H1 (cell line): ENCODE measurements at regions not wholly inside any gene's neighbourhood (a gene's known extent, or its start where the extent isn't known, plus 50 kb on each side); places are given as distances from the start of the nearest gene placed in this dataset.

Source experiments
- CTCF ChIA-PET: fragments of 300-600 bp; sonication (Branson Sonifier 250); formaldehyde crosslinking; loops from one replicate; lab custom pipeline; 2021; ENCODE audit not compliant: partially characterized antibody; lab: Charles Lee
- POLR2A ChIA-PET: fragments of 300-600 bp; sonication (Branson Sonifier 250); formaldehyde crosslinking; loops from one replicate; lab custom pipeline; 2021; ENCODE audit warnings: inconsistent platforms; ENCODE audit not compliant: partially characterized antibody; lab: Charles Lee
- DNase-seq, 2 experiments: peaks; one replicate each; pipeline versions ENCODE4 v3.0.0 to v3.0.0-alpha.2; 2010 to 2022; ENCODE audit warnings: low spot score in 2 of 2, low read depth in 1 of 2, mixed read lengths in 1 of 2
- FAIRE-seq: peaks from 2 replicates; lab custom pipeline; 2011; peaks lifted over from hg19 to GRCh38; lab: Jason Lieb, UNC
- H2AFZ ChIP-seq: 2 replicates; pipeline ENCODE4 v1.8.1; 2012; ENCODE audit warnings: low read length, inconsistent platforms
- H2AK5ac ChIP-seq: 2 replicates; pipeline ENCODE4 v1.6.1; 2013; ENCODE audit warnings: low read depth, low read length
- H2BK120ac ChIP-seq: replicated peaks from 2 replicates; pipeline ENCODE3; 2013; ENCODE audit warnings: low read depth, low read length, inconsistent platforms
- H2BK12ac ChIP-seq: 2 replicates; pipeline ENCODE4 v1.6.1; 2013; ENCODE audit warnings: low read depth, low read length
- H2BK15ac ChIP-seq: 2 replicates; pipeline ENCODE4 v1.6.1; 2013; ENCODE audit warnings: low read length
- H2BK20ac ChIP-seq: 2 replicates; pipeline ENCODE4 v1.6.1; 2013; ENCODE audit warnings: low read length
- H2BK5ac ChIP-seq: 2 replicates; pipeline ENCODE4 v1.6.1; 2013; ENCODE audit warnings: low read depth, low read length
- H3K14ac ChIP-seq: 2 replicates; pipeline ENCODE4 v1.6.1; 2013; ENCODE audit warnings: inconsistent platforms; ENCODE audit not compliant: insufficient read length
- H3K18ac ChIP-seq: 2 replicates; pipeline ENCODE4 v1.6.1; 2013; ENCODE audit warnings: low read length; ENCODE audit errors: extremely low read depth
- H3K23ac ChIP-seq: 2 replicates; pipeline ENCODE4 v1.6.1; 2013; ENCODE audit warnings: inconsistent platforms; ENCODE audit not compliant: insufficient read length
- H3K23me2 ChIP-seq: 2 replicates; pipeline ENCODE4 v1.6.1; 2013; ENCODE audit warnings: low read depth, low read length
- H3K27ac ChIP-seq: 2 replicates; pipeline ENCODE4 v1.6.1; 2011; ENCODE audit warnings: low read depth, low read length, inconsistent platforms
- H3K27me3 ChIP-seq, 4 experiments: replicated peaks in 1 of 4; 1 replicate in 1 of 4; 2 replicates in 3 of 4; pipeline versions ENCODE4 v1.6.1 to v1.8.1; 2011 to 2013; ENCODE audit warnings: low read length in 3 of 4, mild to moderate bottlenecking in 3 of 4, inconsistent platforms in 2 of 4, mixed read lengths in 2 of 4, moderate library complexity in 1 of 4; ENCODE audit not compliant: control insufficient read depth in 3 of 4, insufficient read depth in 3 of 4; ENCODE audit errors: extremely low read depth in 1 of 4
- H3K36me3 ChIP-seq, 4 experiments: 2 replicates each; pipeline versions ENCODE4 v1.6.1 to v1.8.1; 2011 to 2013; ENCODE audit warnings: mild to moderate bottlenecking in 4 of 4, low read length in 3 of 4, moderate library complexity in 2 of 4, control low read depth in 1 of 4, inconsistent platforms in 1 of 4; ENCODE audit not compliant: insufficient read depth in 4 of 4, control insufficient read depth in 2 of 4
- H3K4ac ChIP-seq: replicated peaks from 2 replicates; pipeline ENCODE3; 2013; ENCODE audit warnings: low read length, low read depth, mixed read lengths, inconsistent platforms; ENCODE audit not compliant: insufficient read length
- H3K4me1 ChIP-seq, 4 experiments: replicated peaks in 1 of 4; 1 replicate in 1 of 4; 2 replicates in 3 of 4; pipeline versions ENCODE4 v1.6.1 to v1.8.1; 2011 to 2013; ENCODE audit warnings: low read length in 3 of 4, inconsistent platforms in 2 of 4, mixed read lengths in 1 of 4; ENCODE audit not compliant: insufficient read depth in 4 of 4, control insufficient read depth in 3 of 4
- H3K4me2 ChIP-seq, 2 experiments: 2 replicates each; pipeline versions ENCODE4 v1.6.1 to v1.8.1; 2011 to 2013; ENCODE audit warnings: low read depth in 2 of 2, low read length in 2 of 2, control low read depth in 1 of 2, inconsistent platforms in 1 of 2, mild to moderate bottlenecking in 1 of 2; ENCODE audit not compliant: insufficient read depth in 1 of 2
- H3K4me3 ChIP-seq, 4 experiments: fragments of 200-600, 300-600 bp in 1 of 4; sonication (generic), shearing (Covaris generic), sonication (Bioruptor Twin) in 1 of 4; 2 replicates each; pipeline versions ENCODE4 v1.5.1 to v1.8.1; 2011 to 2016; ENCODE audit warnings: low read length in 4 of 4, low read depth in 3 of 4, control low read depth in 2 of 4, inconsistent platforms in 2 of 4, mild to moderate bottlenecking in 2 of 4, mixed read lengths in 1 of 4, moderate library complexity in 1 of 4; ENCODE audit not compliant: insufficient read depth in 2 of 4; ENCODE audit errors: extremely low read depth in 1 of 4
- H3K56ac ChIP-seq: replicated peaks from 2 replicates; pipeline ENCODE3; 2013; ENCODE audit warnings: low read depth, mild to moderate bottlenecking, mixed read lengths, low read length, inconsistent platforms; ENCODE audit not compliant: insufficient read length
- H3K79me1 ChIP-seq: 2 replicates; pipeline ENCODE4 v1.6.1; 2013; ENCODE audit warnings: low read depth, low read length, control low read depth
- H3K79me2 ChIP-seq, 2 experiments: 2 replicates each; pipeline versions ENCODE4 v1.6.1 to v1.8.1; 2012 to 2013; ENCODE audit warnings: low read length in 2 of 2, mild to moderate bottlenecking in 2 of 2, inconsistent platforms in 1 of 2; ENCODE audit not compliant: insufficient read depth in 2 of 2, control insufficient read depth in 1 of 2
- H3K9ac ChIP-seq, 4 experiments: replicated peaks in 1 of 4; 1 replicate in 1 of 4; 2 replicates in 3 of 4; pipeline versions ENCODE4 v1.6.1 to v1.8.1; 2011 to 2013; ENCODE audit warnings: low read depth in 3 of 4, low read length in 3 of 4, control low read depth in 2 of 4, mild to moderate bottlenecking in 2 of 4, moderate library complexity in 2 of 4, inconsistent platforms in 1 of 4; ENCODE audit errors: extremely low read depth in 1 of 4
- H3K9me3 ChIP-seq, 2 experiments: 2 replicates each; pipeline versions ENCODE4 v1.6.1 to v1.8.1; 2012 to 2013; ENCODE audit warnings: mild to moderate bottlenecking in 2 of 2, moderate library complexity in 2 of 2, control low read depth in 1 of 2, inconsistent platforms in 1 of 2, low read depth in 1 of 2, low read length in 1 of 2, mixed read lengths in 1 of 2; ENCODE audit not compliant: insufficient read depth in 2 of 2
- H4K20me1 ChIP-seq, 2 experiments: replicated peaks in 1 of 2; 2 replicates each; pipeline versions ENCODE3 to v1.8.1; 2011 to 2013; ENCODE audit warnings: inconsistent platforms in 2 of 2, low read length in 2 of 2, mild to moderate bottlenecking in 1 of 2; ENCODE audit not compliant: insufficient read depth in 2 of 2, control insufficient read depth in 1 of 2
- H4K5ac ChIP-seq: 2 replicates; pipeline ENCODE4 v1.6.1; 2013; ENCODE audit warnings: low read length, low read depth, mixed read lengths, inconsistent platforms; ENCODE audit not compliant: insufficient read length
- H4K8ac ChIP-seq: 2 replicates; pipeline ENCODE4 v1.8.0; 2013; ENCODE audit warnings: mild to moderate bottlenecking, moderate library complexity, low read length, inconsistent platforms; ENCODE audit not compliant: insufficient read depth; ENCODE audit errors: extremely low read depth
- H4K91ac ChIP-seq: replicated peaks from 2 replicates; pipeline ENCODE3; 2013; ENCODE audit warnings: low read length, mixed read lengths, inconsistent platforms; ENCODE audit not compliant: insufficient read length
- CEBPB ChIP-seq: IDR thresholded peaks from 2 replicates; pipeline ENCODE4 v1.6.1; 2012; ENCODE audit warnings: low read depth, low read length
- EGR1 ChIP-seq: IDR thresholded peaks from 2 replicates; pipeline ENCODE4 v1.6.1; 2011; ENCODE audit warnings: low read depth, low read length, borderline replicate concordance
- FOSL1 ChIP-seq: IDR thresholded peaks from 2 replicates; pipeline ENCODE4 v1.6.1; 2011; ENCODE audit warnings: mild to moderate bottlenecking, low read depth, low read length, moderate library complexity; ENCODE audit not compliant: insufficient read depth
- MAFK ChIP-seq: IDR thresholded peaks from 2 replicates; pipeline ENCODE4 v1.6.1; 2012; ENCODE audit warnings: low read depth, mild to moderate bottlenecking, improper control_type of control experiment, low read length
- RAD21 ChIP-seq, 2 experiments: IDR thresholded peaks in 1 of 2; conservative IDR thresholded peaks in 1 of 2; 2 replicates each; pipeline ENCODE4 v1.6.1; 2011; ENCODE audit warnings: low read depth in 2 of 2, low read length in 2 of 2, improper control_type of control experiment in 1 of 2, inconsistent platforms in 1 of 2, mild to moderate bottlenecking in 1 of 2, moderate library complexity in 1 of 2
- RBBP5 ChIP-seq: IDR thresholded peaks from 2 replicates; pipeline ENCODE4 v1.7.1; 2012; ENCODE audit warnings: low read depth, mild to moderate bottlenecking, inconsistent platforms, low read length, moderate library complexity, borderline replicate concordance
- SP1 ChIP-seq: IDR thresholded peaks from 2 replicates; pipeline ENCODE4 v1.6.1; 2011; ENCODE audit warnings: low read depth, low read length
- WGBS, 2 experiments: shearing (Covaris generic) in 1 of 2; methylation state at CpG; one replicate each; pipeline versions ENCODE4 v1.1.6 to v1.1.7; 2013 to 2015; ENCODE audit warnings: low lambda C conversion rate in 2 of 2, mixed read lengths in 2 of 2, inconsistent platforms in 1 of 2, low coverage in 1 of 2, missing lambda C conversion rate in 1 of 2; ENCODE audit not compliant: insufficient replicate concordance in 2 of 2, insufficient coverage in 1 of 2, insufficient read length in 1 of 2; ENCODE audit errors: extremely low coverage in 1 of 2, missing lambda C conversion rate in 1 of 2; 5-methylcytosine and 5-hydroxymethylcytosine counted together

DNA sequence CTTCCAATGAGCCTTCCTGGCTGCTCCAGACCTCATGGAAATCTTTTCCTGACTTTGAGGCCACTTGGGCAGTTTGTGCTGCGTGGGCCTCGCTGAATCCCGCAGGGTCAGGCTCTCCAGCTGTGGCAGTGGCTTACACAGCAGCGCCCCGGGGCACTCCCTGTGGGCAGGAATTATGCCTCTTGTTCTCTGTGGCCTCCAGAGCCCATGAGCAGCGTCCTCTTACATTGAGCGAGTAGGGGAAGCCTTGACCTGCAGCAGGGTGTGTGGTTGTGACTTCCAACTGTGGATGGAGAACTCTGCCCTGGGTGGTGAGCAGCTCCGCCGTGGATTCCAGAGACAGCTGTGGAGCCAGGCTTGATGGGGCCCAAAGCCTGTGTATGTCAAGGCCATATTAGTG, 180.8 kb downstream of the GLI2 start:
- H3K79me1 ChIP-seq, result peaks cover 19% of the 10 kb centered on the region; the same call in 1 of the 2 replicates
- peaks cover 0 to 6% of the 10 kb centered on the region in 2 experiments; a peak in 1 of 4 replicates for H3K79me2 ChIP-seq
- H2BK15ac ChIP-seq, result no peak overlapping the region
- H3K18ac ChIP-seq, result no peak overlapping the region; the same call in 1 of the 2 replicates
- no peak for DNase-seq
- no peak overlapping the region for H2AK5ac ChIP-seq
- H3K36me3 ChIP-seq, result no peaks in the 10 kb centered on the region
- H4K20me1 ChIP-seq, result peaks cover 13 to 20% of the 10 kb centered on the region in 2 experiments
- no peak overlapping the region for H3K4ac ChIP-seq
- no peak overlapping the region for H2AFZ ChIP-seq
- H4K5ac ChIP-seq, result no peak overlapping the region
- no peak overlapping the region for H2BK5ac ChIP-seq
- H4K8ac ChIP-seq, result no peak overlapping the region
- H3K23ac ChIP-seq, result no peak overlapping the region
- no peak overlapping the region for H4K91ac ChIP-seq
- no peak for FAIRE-seq
- H3K4me2 ChIP-seq, result no peak overlapping the region
- no peak for TF ChIP-seq RBBP5
- TF ChIP-seq SP1, result no peak
- no peak for TF ChIP-seq FOSL1
- TF ChIP-seq MAFK, result no peak
- TF ChIP-seq EGR1, result no peak
- no peak for TF ChIP-seq CEBPB
- no peak for TF ChIP-seq RAD21 (IDR thresholded peaks at IDR 0.05 in 1 of 2, conservative IDR thresholded peaks at IDR 0.05 in 1 of 2; ENCODE audit: low read depth in 2 of 2, low read length in 2 of 2)
- TF ChIP-seq, all 59 proteins: peak for 0
- WGBS, 2 experiments, result 92% methylated on average over 9 of the region's 9 CpGs; no CpG with 5 or more reads in 1 of the 2 experiments
- H3K23me2 ChIP-seq, result no peaks in the 10 kb centered on the region
- no peak overlapping the region for H2BK20ac ChIP-seq
- H3K56ac ChIP-seq, result no peak overlapping the region
- no peaks in the 10 kb centered on the region for H3K27me3 ChIP-seq
- POLR2A ChIA-PET, result no interaction called here
- H3K9me3 ChIP-seq, result no peaks in the 10 kb centered on the region
- H2BK120ac ChIP-seq, result no peak overlapping the region
- H3K4me1 ChIP-seq, result peaks cover 0 to 12% (median 5%) of the 10 kb centered on the region in 4 experiments; a peak in 6 of 7 replicates
- H3K27ac ChIP-seq, result no peak overlapping the region
- no peak overlapping the region for H3K9ac ChIP-seq
- no peak overlapping the region for H3K4me3 ChIP-seq
- CTCF ChIA-PET, result interaction anchor here (1.5 kb wide), 1 partner anchor 32 kb away, joined by 3 read pairs; no protein-coding TSS in a partner anchor
- H3K14ac ChIP-seq, result no peak overlapping the region
- H2BK12ac ChIP-seq, result no peak overlapping the region
